BE2C (cell line): ENCODE measurements at regions not wholly inside any gene's neighbourhood (a gene's known extent, or its start where the extent isn't known, plus 50 kb on each side); places are given as distances from the start of the nearest gene placed in this dataset.

ENCODE experiments used
- DNase-seq: peaks from one replicate; pipeline ENCODE4 v3.0.0-alpha.2; 2020
- H3K27me3 ChIP-seq: fragments of 250-450 bp; sonication (Bioruptor Pico); 2 replicates; pipeline ENCODE4 v1.5.1; 2020; ENCODE audit warnings: mild to moderate bottlenecking
- H3K36me3 ChIP-seq: fragments of 250-450 bp; sonication (Bioruptor Pico); 2 replicates; pipeline ENCODE4 v1.5.1; 2020; ENCODE audit warnings: mild to moderate bottlenecking
- H3K4me1 ChIP-seq: fragments of 250-450 bp; sonication (Bioruptor Pico); 2 replicates; pipeline ENCODE4 v1.5.1; 2020
- H3K4me3 ChIP-seq: 2 replicates; pipeline ENCODE4 v1.5.1; 2011; ENCODE audit warnings: low read depth, low read length
- H3K9me3 ChIP-seq: fragments of 250-450 bp; sonication (Bioruptor Pico); 2 replicates; pipeline ENCODE4 v1.5.1; 2020
- TF ChIP-seq, protein P1 (sequence below): IDR thresholded peaks from 2 replicates; pipeline ENCODE4 v1.5.1; 2012; ENCODE audit warnings: mild to moderate bottlenecking, low read depth, low read length

DNA sequence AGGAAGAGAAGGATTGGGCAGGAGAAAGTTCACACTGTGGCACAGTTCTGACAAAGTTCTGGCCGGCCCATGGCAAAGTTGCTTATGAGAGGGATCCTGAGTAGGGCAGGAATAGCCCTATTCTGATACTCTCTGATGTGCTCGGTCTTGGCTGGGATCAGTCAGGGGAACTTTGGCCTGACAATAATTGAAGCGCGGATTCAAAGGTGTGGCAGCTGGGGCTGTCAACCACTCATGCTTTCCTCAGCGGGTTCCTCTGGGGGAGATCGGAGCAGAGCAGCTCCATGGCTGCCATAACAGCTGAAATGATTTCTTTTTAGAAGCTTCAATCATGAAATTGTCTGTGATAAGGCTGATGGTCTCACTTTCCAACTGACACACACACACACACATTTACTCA is 714.1 kb downstream of the DHX35 start:
- Histone ChIP-seq H3K27me3 (no peaks in the 10 kb centered on the region), H3K4me3 (no peak overlapping the region), H3K4me1 (no peaks in the 10 kb centered on the region), H3K9me3 (no peaks in the 10 kb centered on the region), H3K36me3 (no peaks in the 10 kb centered on the region)
- TF ChIP-seq, protein P1, sequence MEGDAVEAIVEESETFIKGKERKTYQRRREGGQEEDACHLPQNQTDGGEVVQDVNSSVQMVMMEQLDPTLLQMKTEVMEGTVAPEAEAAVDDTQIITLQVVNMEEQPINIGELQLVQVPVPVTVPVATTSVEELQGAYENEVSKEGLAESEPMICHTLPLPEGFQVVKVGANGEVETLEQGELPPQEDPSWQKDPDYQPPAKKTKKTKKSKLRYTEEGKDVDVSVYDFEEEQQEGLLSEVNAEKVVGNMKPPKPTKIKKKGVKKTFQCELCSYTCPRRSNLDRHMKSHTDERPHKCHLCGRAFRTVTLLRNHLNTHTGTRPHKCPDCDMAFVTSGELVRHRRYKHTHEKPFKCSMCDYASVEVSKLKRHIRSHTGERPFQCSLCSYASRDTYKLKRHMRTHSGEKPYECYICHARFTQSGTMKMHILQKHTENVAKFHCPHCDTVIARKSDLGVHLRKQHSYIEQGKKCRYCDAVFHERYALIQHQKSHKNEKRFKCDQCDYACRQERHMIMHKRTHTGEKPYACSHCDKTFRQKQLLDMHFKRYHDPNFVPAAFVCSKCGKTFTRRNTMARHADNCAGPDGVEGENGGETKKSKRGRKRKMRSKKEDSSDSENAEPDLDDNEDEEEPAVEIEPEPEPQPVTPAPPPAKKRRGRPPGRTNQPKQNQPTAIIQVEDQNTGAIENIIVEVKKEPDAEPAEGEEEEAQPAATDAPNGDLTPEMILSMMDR: no peak
- DNase-seq: no peak

DNA sequence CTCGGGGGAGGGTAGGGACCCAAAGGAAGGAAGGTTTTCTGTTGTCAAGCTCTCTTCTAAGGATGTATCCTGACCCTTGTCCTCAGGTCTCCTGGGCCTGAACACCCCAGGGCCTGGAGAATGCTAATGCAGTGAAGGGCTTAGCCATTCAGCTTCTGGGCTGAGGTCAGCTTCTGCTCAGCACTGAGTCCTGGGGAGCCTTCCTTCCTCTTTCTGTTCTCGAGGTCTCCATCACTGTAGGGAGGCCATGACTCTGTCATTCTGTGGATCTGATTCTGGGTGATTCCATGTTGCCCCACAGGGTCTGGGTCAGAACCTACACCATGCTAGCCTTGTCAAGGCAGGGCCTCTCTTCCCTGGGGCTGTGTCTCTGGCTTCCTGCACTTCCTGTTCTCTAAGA is 712.7 kb downstream of the DHX35 start:
- Histone ChIP-seq H3K36me3 (no peaks in the 10 kb centered on the region), H3K27me3 (no peaks in the 10 kb centered on the region), H3K9me3 (no peaks in the 10 kb centered on the region), H3K4me1 (no peaks in the 10 kb centered on the region), H3K4me3 (no peak overlapping the region)
- no peak for DNase-seq
- TF ChIP-seq, protein P1: no peak

DNA sequence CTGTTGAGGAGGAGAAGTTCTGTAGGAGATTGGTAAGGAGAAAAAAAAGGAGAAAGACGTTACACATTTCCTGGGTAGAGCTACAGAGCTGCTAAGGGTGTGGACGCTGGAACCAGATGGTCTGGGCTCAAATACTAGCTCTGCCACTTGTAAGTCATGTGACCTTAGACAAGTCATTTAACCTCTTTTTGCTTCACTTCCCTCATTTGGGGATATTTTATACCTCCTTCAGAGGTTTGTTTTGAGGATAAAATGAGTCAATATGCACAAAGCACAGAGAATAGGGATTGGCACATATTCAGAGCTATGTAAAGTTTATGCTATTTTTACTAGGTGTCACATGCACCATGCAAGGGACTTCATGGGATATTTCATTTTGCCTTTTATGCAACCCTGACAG is 708.8 kb downstream of the DHX35 start:
- TF ChIP-seq, protein P1: no peak
- Histone ChIP-seq H3K27me3 (no peaks in the 10 kb centered on the region), H3K36me3 (no peaks in the 10 kb centered on the region), H3K4me1 (no peaks in the 10 kb centered on the region), H3K9me3 (no peaks in the 10 kb centered on the region), H3K4me3 (no peak overlapping the region)
- no peak for DNase-seq

DNA sequence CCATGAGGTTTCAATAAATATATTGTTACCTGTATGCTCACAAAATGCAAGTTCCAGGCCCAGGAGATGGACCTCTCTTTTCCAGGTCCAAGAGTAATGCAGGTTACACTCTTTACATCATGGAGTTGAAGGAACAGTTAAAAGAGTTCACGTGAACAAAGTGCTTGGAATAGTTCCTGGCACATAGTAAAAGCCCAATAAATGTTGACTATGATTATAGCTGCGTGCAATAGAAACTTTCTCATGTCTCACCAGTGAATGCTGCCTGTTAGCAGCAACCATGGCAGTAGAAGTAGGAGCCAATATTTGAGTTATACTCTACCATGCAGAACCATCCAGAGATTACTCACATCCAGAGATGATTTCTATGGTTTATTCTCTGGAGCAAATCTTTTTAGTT is 707.5 kb downstream of the DHX35 start:
- H3K36me3 ChIP-seq: no peaks in the 10 kb centered on the region
- DNase-seq: no peak
- H3K4me3 ChIP-seq: no peak overlapping the region
- TF ChIP-seq, protein P1: no peak
- no peaks in the 10 kb centered on the region for H3K9me3 ChIP-seq
- H3K27me3 ChIP-seq: no peaks in the 10 kb centered on the region
- H3K4me1 ChIP-seq: no peaks in the 10 kb centered on the region

DNA sequence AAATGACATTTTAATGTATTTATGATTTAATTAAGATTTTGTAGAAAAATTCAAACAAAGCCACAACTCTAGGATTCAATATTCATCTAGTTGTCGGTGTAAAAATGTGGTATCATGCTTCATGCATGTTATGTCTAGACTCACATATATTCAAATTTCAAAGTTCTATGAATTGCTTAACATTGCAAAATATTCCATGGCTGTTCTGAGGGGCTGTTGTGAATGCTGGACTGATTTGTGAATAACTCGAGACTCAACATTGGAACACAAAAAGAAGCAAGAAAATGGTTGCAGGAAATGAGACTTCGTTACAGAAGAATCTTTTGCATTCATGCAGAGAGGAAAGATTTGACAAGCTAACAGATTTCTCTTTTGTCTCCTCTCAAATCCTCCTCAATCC is 705.9 kb downstream of the DHX35 start:
- H3K36me3 ChIP-seq: no peaks in the 10 kb centered on the region
- no peak for DNase-seq
- H3K4me3 ChIP-seq: no peak overlapping the region
- no peaks in the 10 kb centered on the region for H3K4me1 ChIP-seq
- TF ChIP-seq, protein P1: no peak
- no peaks in the 10 kb centered on the region for H3K9me3 ChIP-seq
- H3K27me3 ChIP-seq: no peaks in the 10 kb centered on the region

DNA sequence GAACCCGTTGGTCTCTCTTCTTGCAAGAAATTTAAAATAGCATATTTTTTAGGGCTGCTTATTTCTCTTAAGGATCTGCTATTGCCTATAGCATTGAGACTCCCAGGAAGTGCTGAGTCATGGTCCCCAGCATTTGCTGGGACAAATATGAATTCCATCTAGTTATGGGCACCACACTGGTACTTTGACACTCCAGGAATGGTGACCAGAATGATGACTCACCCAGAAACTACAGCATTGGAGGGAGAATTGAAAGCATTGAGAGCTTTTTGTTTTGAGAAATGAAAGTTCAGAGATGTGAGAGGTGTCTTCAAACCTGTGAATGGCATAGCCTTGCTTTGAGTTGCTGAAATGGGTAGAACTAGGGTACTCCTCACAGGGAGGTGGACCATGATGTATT is 699.7 kb downstream of the DHX35 start:
- H3K27me3 ChIP-seq: no peaks in the 10 kb centered on the region
- TF ChIP-seq, protein P1: no peak
- no peak overlapping the region for H3K4me3 ChIP-seq
- H3K36me3 ChIP-seq: no peaks in the 10 kb centered on the region
- no peaks in the 10 kb centered on the region for H3K9me3 ChIP-seq
- no peak for DNase-seq
- H3K4me1 ChIP-seq: no peaks in the 10 kb centered on the region
